BE2C (cell line): ENCODE measurements at regions not wholly inside any gene's neighbourhood (a gene's known extent, or its start where the extent isn't known, plus 50 kb on each side); places are given as distances from the start of the nearest gene placed in this dataset.
"Not testable (repeated sequence)": the region's sequence is repeated elsewhere in the genome, so short reads cannot be mapped to it uniquely, and the experiment has no call there.

Experiments
- DNase-seq: peaks from one replicate; pipeline ENCODE4 v3.0.0-alpha.2; 2020
- H3K27me3 ChIP-seq: fragments of 250-450 bp; sonication (Bioruptor Pico); 2 replicates; pipeline ENCODE4 v1.5.1; 2020; ENCODE audit warnings: mild to moderate bottlenecking
- H3K36me3 ChIP-seq: fragments of 250-450 bp; sonication (Bioruptor Pico); 2 replicates; pipeline ENCODE4 v1.5.1; 2020; ENCODE audit warnings: mild to moderate bottlenecking
- H3K4me1 ChIP-seq: fragments of 250-450 bp; sonication (Bioruptor Pico); 2 replicates; pipeline ENCODE4 v1.5.1; 2020
- H3K4me3 ChIP-seq: 2 replicates; pipeline ENCODE4 v1.5.1; 2011; ENCODE audit warnings: low read depth, low read length
- H3K9me3 ChIP-seq: fragments of 250-450 bp; sonication (Bioruptor Pico); 2 replicates; pipeline ENCODE4 v1.5.1; 2020
- CTCF ChIP-seq: IDR thresholded peaks from 2 replicates; pipeline ENCODE4 v1.5.1; 2012; ENCODE audit warnings: mild to moderate bottlenecking, low read depth, low read length

- H3K4me1 ChIP-seq = no peaks in the 10 kb centered on the region
- no peaks in the 10 kb centered on the region for H3K9me3 ChIP-seq
- H3K4me3 ChIP-seq = no peak overlapping the region
- TF ChIP-seq CTCF = no peak
- no peaks in the 10 kb centered on the region for H3K36me3 ChIP-seq
- peaks cover 3% of the 10 kb centered on the region; the same call in 1 of the 2 replicates for H3K27me3 ChIP-seq
- no peak for DNase-seq
Measured at GRCh38 chr6:6483733-6484132, 104.8 kb upstream of the LY86 start.

DNA sequence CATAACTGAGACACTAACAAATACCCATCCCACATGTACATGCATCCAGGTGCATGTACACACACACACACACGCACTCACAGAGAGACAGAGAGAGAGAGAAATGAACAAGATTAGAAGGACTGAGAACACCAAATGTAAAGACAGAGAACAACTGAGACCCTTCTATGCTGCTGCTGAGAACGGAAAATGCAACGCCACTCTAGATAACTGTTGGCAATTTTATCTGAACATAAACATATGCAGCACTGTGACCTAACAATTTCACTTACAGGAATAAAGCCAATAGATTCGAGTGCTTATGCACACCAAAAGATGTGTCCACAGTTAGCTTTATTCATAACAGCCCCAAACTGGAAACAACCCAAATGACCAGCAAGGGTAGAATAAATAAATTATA lies 103.8 kb upstream of the LY86 start:
- H3K9me3 ChIP-seq = no peaks in the 10 kb centered on the region
- TF ChIP-seq CTCF = no peak
- no peak overlapping the region for H3K4me3 ChIP-seq
- H3K4me1 ChIP-seq = no peaks in the 10 kb centered on the region
- H3K27me3 ChIP-seq = peaks cover 3% of the 10 kb centered on the region; the same call in 1 of the 2 replicates
- H3K36me3 ChIP-seq = no peaks in the 10 kb centered on the region
- no peak for DNase-seq

- Histone ChIP-seq H3K4me3 (no peak overlapping the region), H3K27me3 (peaks cover 3% of the 10 kb centered on the region; the same call in 1 of the 2 replicates), H3K4me1 (no peaks in the 10 kb centered on the region), H3K36me3 (no peaks in the 10 kb centered on the region), H3K9me3 (no peaks in the 10 kb centered on the region)
- TF ChIP-seq CTCF = no peak
- DNase-seq = no peak
Measured at GRCh38 chr6:6486595-6486994, 101.9 kb upstream of the LY86 start.

GRCh38 chr6:6491761-6492160 lies 96.8 kb upstream of the LY86 start:
- DNase-seq = no peak
- Histone ChIP-seq H3K4me3 (no peak overlapping the region), H3K36me3 (no peaks in the 10 kb centered on the region), H3K27me3 (no peaks in the 10 kb centered on the region), H3K4me1 (no peaks in the 10 kb centered on the region), H3K9me3 (no peaks in the 10 kb centered on the region)
- TF ChIP-seq CTCF = no peak

- no peaks in the 10 kb centered on the region for H3K4me1 ChIP-seq
Measured at GRCh38 chr6:6492675-6493074, 95.8 kb upstream of the LY86 start.

DNA sequence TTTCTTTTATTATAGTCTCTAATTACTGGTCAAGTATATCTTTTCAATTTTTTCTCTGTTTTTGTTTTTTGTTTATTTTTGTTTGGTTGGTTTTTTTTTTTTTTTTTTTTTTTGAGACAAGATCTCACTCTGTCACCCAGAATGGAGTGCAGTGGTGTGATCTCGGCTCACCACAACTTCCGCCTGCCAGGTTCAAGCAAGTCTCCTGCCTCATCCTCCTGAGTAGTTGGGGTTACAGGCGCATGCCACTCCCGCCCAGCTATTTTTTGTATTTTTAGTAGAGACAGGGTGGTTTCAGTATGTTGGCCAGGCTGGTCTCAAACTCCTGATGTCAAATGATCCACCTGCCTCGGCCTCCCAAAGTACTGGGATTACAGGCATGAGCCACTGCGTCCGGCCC lies 94.4 kb upstream of the LY86 start:
- H3K27me3 ChIP-seq, H3K36me3 ChIP-seq, H3K4me3 ChIP-seq, H3K9me3 ChIP-seq, H3K4me1 ChIP-seq, DNase-seq: not testable (repeated sequence)

More at GRCh38 chr6:6492675-6493074, 95.8 kb upstream of the LY86 start:
- no peaks in the 10 kb centered on the region for H3K27me3 ChIP-seq
- no peak for DNase-seq
- H3K9me3 ChIP-seq = no peaks in the 10 kb centered on the region
- H3K36me3 ChIP-seq = no peaks in the 10 kb centered on the region
- H3K4me3 ChIP-seq = no peak overlapping the region
- no peak for TF ChIP-seq CTCF

- H3K4me1 ChIP-seq = no peaks in the 10 kb centered on the region
- H3K9me3 ChIP-seq = no peaks in the 10 kb centered on the region
- no peaks in the 10 kb centered on the region for H3K36me3 ChIP-seq
- no peaks in the 10 kb centered on the region for H3K27me3 ChIP-seq
- TF ChIP-seq CTCF = peak; percentile 52
- no peak overlapping the region for H3K4me3 ChIP-seq
- peak; percentile 40 for DNase-seq
Measured at GRCh38 chr6:6494677-6495076, 93.8 kb upstream of the LY86 start.
